ENCODE measurements at regions not wholly inside any gene's neighbourhood (a gene's known extent, or its start where the extent isn't known, plus 50 kb on each side); places are given as distances from the start of the nearest gene placed in this dataset.
"Not testable (repeated sequence)": the region's sequence is repeated elsewhere in the genome, so short reads cannot be mapped to it uniquely, and the experiment has no call there.

DNA sequence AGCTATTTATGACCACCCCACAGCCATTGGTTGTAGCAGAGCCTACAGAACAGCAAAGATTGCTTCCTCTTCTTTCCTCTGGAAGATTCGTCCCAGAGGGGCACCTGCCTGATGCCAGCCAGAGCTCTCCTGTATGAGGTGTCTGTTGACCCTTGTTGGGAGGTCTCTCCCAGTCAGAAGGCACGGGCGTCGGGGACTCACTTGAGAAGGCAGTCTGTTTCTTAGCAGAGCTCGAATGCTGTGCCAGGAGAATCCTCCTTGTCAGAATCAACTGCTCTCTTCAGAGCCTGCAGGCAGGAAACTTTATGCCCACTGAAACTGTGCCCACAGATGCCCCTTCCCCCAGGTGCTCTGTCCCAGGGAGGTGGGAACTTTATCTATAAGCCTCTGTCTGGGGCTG, 479.5 kb upstream of the IZUMO3 start:
- DNase-seq, result no peak

DNA sequence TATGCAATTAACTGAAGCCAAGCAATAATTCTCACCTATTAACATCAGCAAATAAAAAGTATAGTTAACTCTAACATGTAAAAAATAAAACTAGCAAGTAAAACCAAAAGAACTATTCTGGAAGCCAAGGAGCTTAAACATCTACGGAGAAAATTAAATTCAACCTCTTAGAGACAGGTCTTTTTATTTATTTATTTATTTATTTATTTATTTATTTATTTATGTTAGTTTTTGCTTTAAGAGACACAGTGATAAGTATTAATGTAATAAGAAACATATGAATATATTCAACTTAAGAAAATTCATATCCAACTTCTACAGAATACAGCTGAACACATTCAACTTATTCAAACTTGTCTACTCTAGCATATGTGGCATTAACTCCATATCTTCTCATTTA, 472.1 kb upstream of the IZUMO3 start:
- DNase-seq, result no peak

DNA sequence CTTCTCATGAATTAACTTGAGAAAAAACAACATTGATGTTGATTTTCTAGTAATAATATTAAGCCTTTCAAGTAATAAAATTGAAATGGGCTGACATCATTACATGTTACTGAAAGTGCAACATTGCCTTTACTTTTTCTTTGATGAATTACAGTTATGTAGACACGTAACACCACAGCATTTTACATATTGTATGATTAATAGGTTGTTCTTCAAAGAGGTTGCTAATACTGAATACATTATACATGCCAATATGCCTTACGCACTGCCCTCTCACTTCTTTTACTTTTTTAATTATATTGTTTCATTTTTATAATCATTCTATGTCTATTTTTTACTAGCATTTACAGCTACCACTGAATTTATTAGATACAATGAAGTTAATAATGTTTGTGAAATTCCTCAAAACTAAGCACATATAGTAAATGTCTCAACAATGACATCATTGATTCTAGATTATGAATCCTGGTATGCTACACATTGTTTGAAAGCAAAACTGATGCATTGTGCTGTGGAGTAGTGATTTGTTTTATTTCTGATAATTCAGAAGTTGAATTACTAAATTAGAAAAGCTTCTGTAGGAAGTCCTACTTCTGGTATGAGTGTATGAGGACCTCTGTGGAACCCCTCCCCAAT, 464.4 kb upstream of the IZUMO3 start:
- no peak for DNase-seq

DNA sequence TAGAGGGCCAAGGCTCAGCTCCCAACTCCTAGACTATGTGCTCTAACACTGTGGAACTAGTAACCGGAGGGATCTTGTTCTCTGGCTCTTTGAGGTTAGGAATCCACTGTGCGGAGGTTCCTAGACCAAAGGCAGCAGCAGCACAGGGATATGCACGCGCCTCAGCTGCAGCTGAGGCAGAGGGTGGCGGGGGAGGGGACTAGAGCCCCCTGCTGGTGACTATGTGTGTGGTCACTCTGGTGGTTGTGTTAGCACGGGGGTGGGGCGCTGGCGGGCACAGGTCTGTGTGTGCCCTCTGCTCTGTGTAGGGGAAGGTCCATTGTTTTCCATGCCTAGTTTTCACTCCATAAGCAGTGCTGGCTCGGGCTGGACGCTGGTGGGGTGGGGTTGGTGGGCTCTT, 458.0 kb upstream of the IZUMO3 start:
- no peak for DNase-seq

DNA sequence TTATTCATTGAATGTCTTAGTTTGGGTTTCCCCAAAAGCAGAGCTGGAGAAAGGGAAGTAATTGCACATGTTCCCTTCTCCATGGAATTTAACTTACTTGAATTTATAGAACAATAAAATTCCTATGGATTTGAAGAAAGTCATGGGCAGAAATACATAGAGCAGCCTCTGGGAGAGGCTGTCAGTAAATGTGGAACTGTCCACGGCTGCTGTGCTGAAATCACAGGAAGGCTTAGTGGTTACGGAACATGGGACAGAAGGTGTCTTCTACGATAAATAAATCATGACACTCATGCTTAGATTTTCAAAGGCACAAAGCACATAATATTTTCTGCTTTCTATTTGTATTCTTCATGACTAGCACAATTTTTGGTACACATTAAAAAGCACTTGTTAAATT, 440.6 kb upstream of the IZUMO3 start:
- no peak for DNase-seq

DNA sequence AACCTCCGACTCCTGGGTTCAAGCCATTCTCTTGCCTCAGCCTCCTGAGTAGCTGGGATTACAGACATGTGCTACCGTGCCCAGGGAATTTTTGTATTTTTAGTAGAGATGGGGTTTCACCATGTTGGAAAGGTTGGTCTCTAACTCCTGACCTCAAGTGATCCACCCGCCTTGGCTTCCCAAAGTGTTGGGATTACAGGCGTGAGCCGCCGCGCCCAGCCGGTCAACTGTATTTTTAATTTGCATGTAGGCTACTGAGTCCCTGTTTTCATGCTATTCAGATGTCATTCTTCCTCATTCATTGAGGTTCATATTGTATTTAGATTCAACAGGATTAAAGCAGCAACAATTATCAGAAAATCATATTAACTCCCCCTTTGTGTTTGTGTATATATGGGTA, 425.1 kb upstream of the IZUMO3 start:
- DNase-seq, result not testable (repeated sequence)

DNA sequence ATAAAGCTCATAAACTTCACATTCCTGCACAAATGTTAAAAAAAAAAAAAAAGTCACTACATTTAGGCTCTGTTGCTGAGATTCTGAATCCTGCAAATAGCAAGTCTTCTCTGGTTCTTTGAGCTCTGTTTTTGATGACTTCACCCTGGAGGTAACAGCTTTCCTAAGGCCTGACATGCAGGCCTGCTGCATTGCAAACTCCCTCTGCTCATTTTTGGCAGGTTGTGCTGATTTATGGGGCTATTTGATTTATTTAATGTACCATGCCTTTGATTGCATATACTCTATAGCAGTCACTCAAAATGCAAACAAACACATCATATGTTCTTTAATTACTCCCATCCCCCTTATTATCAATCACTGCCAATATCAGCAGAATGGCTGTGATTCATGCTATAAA, 416.1 kb upstream of the IZUMO3 start:
- peak in 1 of 2 experiments; percentile 40 for DNase-seq

DNA sequence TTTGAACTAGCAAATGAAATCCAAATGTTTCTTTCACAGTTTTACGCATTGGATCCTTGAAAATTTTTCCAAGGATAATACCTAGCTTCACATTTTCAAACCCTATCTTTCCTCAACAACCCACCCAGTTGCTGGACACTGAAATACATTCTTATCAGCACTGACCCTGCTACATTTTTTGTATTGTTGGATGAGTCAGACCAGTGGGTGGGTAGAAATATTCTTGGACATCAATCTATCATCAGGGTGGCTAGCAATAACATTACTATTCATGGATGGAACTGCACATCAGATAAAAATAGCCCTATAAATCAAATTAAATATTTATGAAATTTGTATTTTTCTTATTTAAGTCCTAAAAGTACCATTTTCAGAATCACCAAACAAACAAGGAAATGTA, 407.4 kb upstream of the IZUMO3 start:
- no peak for DNase-seq

DNA sequence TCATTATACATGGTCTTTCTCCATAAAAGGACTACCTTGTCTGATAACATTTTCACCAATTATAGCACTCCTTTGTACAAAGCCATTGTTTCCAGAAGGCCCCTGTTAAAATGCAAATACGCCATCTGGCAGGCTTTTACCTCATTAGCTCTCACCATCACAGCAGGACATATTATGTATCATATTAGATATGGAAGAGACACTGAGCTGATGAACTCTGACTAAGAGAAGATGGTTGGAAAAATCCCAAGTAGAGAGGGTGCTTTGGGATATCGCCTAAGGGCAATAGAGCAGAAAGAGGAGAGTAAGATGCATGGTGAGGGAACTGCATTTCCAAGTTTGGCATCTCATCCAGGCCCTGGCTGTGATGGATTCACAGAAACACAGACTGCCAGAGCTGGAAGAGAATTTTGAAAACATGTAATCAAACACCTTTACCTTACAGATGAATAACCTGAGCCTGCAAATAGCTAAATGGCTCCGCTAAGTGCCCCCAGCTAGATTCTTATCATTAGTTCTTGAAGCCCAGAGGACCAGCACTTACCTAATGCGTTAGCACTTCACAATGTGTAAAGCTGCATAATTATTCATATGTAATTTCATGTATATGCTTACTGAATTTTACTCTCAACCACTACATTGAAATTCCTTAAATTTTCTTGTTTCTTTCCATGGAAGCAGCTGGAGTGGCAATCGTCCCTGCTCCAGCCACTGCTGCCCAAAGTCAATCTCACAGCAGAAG, 393.6 kb upstream of the IZUMO3 start:
- peak in 1 of 2 experiments; percentile 37 for DNase-seq

DNA sequence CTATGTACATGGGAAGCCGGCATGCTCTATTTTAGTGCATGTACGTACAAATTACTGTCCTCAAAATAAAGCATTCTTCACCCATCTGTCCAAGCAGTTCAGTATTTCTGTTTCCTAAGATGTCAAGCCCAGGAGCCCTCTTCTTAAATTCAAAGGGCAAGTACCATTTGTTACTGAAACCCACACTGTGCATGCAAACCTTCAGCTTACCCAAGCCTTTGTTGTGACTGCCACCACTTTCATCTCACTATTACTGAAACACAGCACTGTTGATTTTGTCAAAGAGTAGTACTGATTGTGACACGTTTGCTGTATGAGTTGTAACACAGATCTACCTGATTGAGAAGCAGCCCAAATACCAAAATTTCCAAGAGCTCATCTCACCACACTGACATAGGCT, 390.4 kb upstream of the IZUMO3 start:
- DNase-seq, result no peak

DNA sequence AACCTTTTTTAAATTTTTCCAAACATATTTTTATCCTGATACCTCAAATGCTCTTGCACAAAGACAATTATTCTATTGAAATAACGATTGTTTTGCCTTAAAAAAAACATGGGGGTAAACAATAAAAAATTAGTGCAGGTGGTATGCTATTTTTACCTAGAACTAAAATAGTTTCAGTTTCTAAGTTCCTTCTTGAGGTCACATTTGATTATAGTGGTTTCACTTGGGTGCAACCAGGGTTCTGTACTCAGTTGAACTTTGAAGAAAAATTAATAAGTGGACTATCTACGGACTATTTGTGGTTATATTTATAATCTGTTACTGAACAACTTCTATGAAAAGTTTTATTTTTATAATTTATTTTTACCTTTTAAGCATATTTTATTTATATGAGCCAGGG, 387.1 kb upstream of the IZUMO3 start:
- no peak for DNase-seq

DNA sequence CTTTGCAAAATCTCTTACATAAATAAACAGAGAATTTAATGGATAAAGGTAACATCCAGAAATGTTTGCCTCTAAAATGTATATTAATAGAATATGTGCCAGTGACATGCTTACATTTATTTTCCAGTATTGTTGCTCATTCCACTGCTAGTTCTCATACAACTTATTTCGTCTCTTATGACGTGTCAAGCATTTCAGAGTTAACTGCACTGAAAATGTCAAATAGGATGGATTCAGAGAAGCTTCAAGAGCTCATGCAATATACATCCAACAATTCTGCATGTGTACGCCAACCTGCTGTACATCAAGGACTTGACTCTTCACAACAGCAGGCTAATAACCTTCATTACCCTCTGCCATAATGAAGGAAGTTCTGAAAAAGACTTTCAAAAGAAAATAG, 386.2 kb upstream of the IZUMO3 start:
- DNase-seq, result no peak

DNA sequence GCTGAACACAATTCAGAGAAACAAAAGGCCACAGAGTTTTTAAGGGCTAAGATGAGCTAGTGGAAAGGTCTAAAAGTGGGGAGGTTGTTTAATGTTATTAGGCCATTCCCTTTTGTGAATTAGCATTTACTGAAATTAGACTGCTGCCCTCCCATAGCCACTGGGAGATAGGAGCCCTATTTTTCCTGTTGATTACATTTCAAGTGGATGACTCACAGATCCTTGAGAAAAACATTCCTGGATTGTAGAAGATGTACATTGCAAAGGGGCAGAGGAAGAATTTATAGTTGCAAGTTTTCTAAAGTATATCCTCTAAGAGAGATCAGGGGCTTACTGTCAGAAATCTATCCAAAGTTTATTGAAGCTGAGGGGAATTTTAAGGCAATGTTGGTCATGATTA, 367.1 kb upstream of the IZUMO3 start:
- DNase-seq, result no peak

DNA sequence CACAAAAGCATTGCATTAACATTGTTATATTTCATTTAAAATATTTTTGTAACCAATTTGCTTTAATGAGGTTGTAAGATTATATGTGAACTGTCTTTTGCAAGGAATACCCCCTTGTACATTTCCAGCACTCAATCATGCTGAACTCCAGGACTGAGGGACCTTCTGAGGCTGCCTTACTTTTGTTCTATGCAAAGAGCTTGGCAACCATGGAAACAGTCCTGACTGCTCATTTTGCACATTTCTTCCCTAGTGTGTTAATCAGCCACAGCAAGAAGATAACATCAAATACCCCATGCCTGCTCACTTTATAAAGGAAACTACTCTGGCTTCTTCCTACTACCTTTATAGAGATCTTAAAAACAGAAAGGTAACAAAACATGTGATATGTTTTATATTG, 355.6 kb upstream of the IZUMO3 start:
- DNase-seq, result no peak

DNA sequence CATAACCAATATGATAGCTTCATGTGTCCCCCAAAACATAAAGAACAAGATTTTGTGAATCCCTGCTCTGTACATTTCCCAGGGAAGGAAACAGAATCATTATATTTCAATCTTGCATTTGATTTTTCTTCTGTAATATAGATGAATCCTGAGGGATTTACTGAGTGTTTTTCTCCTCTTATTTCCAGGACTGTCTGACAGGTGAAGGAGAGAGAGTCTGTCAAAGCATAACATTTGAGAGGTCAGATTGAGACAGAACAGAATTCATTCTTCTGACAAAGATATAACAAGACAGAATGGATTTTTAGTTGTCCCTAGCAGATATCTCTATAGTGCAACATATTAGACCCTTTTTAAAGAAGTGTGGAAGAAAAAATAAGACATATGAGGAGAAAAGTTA, 354.5 kb upstream of the IZUMO3 start:
- DNase-seq, result no peak

DNA sequence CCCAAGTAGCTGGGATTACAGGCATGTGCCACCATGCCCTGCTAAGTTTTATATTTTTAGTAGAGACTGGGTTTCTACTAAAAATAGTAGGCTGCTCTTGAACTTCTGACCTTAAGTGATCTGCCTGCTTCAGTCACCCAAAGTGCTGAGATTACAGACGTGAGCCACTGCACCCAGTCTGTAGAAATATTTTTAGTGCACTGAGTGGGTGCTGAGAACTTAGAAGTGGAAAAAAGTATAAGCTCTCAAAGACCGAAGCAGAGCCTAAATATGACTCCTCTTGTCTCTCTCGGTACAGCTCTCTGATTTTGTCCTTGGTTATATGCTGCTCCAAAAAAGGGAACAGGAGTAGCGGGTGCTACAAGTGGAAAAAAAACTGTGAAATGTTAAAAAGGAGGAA, 353.8 kb upstream of the IZUMO3 start:
- DNase-seq, result peak in 1 of 2 experiments; percentile 3

DNA sequence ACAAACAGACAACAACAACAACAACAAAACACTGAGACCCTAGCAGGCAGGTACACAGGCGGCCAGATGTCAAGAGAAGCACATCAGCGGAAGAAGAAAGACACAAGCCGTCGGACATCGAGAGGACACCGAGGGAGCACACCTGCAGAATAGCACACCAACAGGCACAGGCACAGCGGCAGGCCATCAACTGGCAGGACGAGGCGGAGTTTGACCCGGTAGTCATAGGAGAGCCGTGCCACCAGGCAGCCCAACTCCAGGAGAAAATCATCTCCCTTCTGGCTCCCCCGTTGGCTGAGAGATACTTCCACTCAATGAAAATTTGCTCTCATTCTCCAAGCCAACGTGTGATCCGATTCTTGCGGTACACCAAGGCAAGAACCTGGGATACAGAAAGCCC, 352.1 kb upstream of the IZUMO3 start:
- no peak for DNase-seq

DNA sequence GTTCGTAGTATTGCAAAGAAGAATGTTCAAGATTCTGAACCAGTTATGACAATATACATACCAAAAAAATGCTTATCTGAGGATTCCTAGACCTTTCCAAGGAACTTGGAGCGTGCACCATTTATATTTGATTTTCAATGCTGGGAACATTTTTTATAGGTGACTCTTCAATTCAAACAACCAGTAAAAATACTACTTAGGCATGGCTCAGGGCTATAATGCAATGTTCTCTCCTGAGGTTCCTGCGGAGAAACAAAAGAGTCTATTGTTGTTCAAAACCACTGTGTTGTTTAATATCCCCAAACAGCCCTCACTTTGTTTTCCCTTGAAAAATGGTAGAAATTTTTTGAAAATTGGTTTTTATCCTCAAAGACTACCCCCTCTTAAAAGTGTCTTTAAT, 335.7 kb upstream of the IZUMO3 start:
- no peak for DNase-seq

DNA sequence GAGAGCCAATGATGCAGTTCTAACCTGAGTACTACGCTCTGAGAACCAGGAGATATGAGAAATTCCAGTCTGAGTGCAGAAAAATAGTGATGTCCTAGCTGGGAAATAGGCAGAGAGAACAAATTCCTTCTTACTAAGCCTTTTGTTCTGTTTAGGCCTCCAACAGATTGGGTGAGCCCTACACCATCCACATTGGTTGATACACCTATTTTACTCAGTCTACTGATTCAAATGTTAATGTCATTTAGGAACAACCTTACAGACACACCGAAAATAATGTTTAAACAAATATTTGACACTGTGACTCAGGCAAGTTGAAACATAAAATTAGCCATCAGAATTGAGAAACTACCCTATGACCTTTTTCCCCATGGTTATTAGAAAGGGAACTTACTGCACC, 333.9 kb upstream of the IZUMO3 start:
- no peak for DNase-seq

DNA sequence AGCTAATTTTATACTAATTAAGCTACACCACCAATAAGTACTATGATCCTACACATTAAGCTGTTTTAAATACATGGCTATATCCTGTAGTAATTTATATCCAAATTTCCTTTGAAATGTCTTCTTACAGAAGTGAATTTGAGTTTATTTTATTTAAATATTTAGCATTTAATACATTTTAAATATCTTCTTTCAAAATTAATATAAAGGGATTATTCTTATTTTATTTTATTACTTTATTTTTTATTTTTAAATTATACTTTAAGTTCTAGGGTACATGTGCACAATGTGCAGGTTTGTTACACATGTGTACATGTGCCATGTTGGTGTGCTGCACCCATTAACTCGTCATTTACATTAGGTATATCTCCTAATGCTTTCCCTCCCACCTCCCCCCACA, 310.9 kb upstream of the IZUMO3 start:
- not testable (repeated sequence) for DNase-seq

DNA sequence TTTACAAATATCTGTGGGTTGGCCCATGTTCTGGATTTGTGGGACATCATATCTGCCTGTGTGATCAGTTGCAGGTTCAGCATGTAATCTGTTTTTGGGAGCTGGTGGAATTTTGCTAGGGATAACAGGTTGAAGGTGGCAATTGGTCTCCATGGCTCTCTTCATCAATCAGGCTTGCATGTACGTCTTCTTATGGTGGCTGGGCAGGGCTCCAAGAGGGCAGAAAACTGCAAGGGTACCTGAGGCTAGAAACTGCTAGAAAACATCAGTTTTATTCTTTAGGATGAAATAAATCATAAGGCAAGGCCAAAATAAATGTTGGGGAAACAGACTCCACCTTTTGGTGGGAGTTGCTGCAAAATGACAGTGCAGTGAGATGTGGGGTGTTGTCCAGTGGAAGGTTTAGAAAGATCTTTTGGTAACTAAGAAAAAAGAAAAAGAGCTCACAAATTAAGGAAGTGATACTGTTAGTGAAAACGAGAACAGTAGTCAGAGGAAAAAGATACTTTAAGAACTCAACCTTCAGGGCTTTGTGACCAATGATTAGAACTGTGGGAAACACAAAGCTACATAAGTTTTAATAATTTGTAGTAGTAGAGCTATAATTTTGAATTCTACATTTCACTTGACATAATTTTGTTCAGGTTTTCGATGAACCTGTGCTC, 300.7 kb upstream of the IZUMO3 start:
- no peak for DNase-seq

DNA sequence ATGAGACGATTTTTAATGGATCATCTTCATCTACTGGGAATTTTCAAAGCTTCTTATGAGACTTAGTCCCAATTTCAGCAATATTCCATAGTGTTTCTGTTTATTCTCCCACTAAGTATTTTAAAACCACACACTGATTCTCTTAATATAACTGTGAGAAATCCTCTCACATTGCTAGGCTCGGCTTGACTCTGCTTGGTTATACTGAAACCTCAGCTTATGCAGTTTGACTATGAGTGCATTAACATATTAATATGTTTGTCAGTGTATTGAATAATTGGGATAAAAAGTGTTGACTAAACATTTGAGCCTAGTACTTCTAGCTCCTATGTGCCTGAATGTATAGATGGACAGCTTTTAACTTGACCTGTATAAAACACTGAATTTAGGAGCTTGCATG, 298.5 kb upstream of the IZUMO3 start:
- DNase-seq, result no peak

DNA sequence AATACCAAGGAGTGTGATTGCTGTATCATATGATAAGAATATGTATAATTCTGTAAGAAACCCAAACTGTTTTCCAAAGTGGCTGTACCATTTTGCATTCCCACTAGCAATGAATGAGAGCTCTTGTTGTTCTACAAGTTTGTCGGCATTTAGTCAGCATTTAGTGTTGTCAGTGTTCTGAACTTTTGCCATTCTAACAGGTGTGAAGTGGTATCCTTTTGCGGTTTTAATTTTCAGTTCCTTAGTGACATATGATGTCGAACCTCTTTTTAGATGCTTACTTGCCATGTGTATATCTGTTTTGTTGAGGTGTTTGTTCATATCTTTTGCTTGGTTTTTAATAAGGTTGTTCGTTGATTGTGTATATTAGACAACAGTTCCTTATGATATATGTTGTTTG, 296.3 kb upstream of the IZUMO3 start:
- no peak for DNase-seq

DNA sequence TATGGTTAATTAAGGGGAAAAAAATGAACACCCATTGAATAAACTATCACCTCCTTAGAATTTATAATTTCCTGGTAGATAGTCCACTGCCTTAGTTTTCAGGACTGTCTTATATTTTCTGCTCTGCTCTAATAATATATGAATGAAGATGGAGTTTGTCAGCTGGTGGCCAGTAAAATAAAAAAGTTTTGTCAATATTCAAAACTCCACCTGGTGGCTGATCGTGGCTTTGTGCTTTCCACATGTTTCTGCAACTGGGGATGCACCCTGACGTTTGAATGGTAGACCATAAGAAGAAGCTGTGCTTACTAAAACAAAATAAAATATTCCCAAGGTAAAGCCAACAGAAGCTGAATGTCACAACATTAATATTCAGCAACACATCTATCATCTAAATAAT, 286.6 kb upstream of the IZUMO3 start:
- DNase-seq, result peak in 1 of 2 experiments; percentile 42
